ENCODE measurements at regions not wholly inside any gene's neighbourhood (a gene's known extent, or its start where the extent isn't known, plus 50 kb on each side); places are given as distances from the start of the nearest gene placed in this dataset.
"Not testable (repeated sequence)": the region's sequence is repeated elsewhere in the genome, so short reads cannot be mapped to it uniquely, and the experiment has no call there.

GRCh38 chr7:153066711-153067110 is 307.2 kb downstream of the ACTR3B start:
- FAIRE-seq = no peak
- no peak for DNase-seq (ENCODE audit: insufficient read length, low spot score)

- FAIRE-seq = no peak
- DNase-seq (ENCODE audit: insufficient read length, low spot score) = no peak
Observed at GRCh38 chr7:153070141-153070540, 310.6 kb downstream of the ACTR3B start.

GRCh38 chr7:153072806-153073205 is 313.3 kb downstream of the ACTR3B start:
- FAIRE-seq (no peak), DNase-seq (ENCODE audit: insufficient read length, low spot score) (no peak)

GRCh38 chr7:153076289-153076688 is 316.7 kb downstream of the ACTR3B start:
- not testable (repeated sequence) for FAIRE-seq; DNase-seq (ENCODE audit: insufficient read length, low spot score)

- DNase-seq (ENCODE audit: insufficient read length, low spot score) (no peak), FAIRE-seq (no peak)
Observed at GRCh38 chr7:153081496-153081895, 321.9 kb downstream of the ACTR3B start.

- DNase-seq (ENCODE audit: insufficient read length, low spot score) (no peak), FAIRE-seq (no peak)
Observed at GRCh38 chr7:153084278-153084677, 324.7 kb downstream of the ACTR3B start.

- no peak for DNase-seq (ENCODE audit: insufficient read length, low spot score)
- no peak for FAIRE-seq
Observed at GRCh38 chr7:153087498-153087897, 327.9 kb downstream of the ACTR3B start.

GRCh38 chr7:153088601-153089000 is 329.0 kb downstream of the ACTR3B start:
- no peak for DNase-seq (ENCODE audit: insufficient read length, low spot score)
- no peak for FAIRE-seq

- FAIRE-seq = no peak
- DNase-seq (ENCODE audit: insufficient read length, low spot score) = no peak
Observed at GRCh38 chr7:153090209-153090608, 330.7 kb downstream of the ACTR3B start.

- no peak for FAIRE-seq
- no peak for DNase-seq (ENCODE audit: insufficient read length, low spot score)
Observed at GRCh38 chr7:153090764-153091163, 331.2 kb downstream of the ACTR3B start.

- no peak for DNase-seq (ENCODE audit: insufficient read length, low spot score)
- FAIRE-seq = no peak
Observed at GRCh38 chr7:153091477-153091876, 331.9 kb downstream of the ACTR3B start.

GRCh38 chr7:153097511-153098201 is 338.1 kb downstream of the ACTR3B start:
- DNase-seq (ENCODE audit: insufficient read length, low spot score) (no peak), FAIRE-seq (no peak)

GRCh38 chr7:153099235-153099634 is 339.7 kb downstream of the ACTR3B start:
- DNase-seq (ENCODE audit: insufficient read length, low spot score) = no peak
- no peak for FAIRE-seq

GRCh38 chr7:153100691-153101237 is 341.2 kb downstream of the ACTR3B start:
- no peak for FAIRE-seq
- no peak for DNase-seq (ENCODE audit: insufficient read length, low spot score)

- no peak for FAIRE-seq
- DNase-seq (ENCODE audit: insufficient read length, low spot score) = no peak
Observed at GRCh38 chr7:153103202-153103601, 343.6 kb downstream of the ACTR3B start.

- DNase-seq (ENCODE audit: insufficient read length, low spot score) = no peak
- FAIRE-seq = no peak
Observed at GRCh38 chr7:153107826-153108225, 348.3 kb downstream of the ACTR3B start.

GRCh38 chr7:153109566-153109965 is 350.0 kb downstream of the ACTR3B start:
- FAIRE-seq (no peak), DNase-seq (ENCODE audit: insufficient read length, low spot score) (no peak)

GRCh38 chr7:153110606-153111005 is 351.1 kb downstream of the ACTR3B start:
- DNase-seq (ENCODE audit: insufficient read length, low spot score) (no peak), FAIRE-seq (no peak)

- DNase-seq (ENCODE audit: insufficient read length, low spot score); FAIRE-seq: not testable (repeated sequence)
Observed at GRCh38 chr7:153122255-153122654, 362.7 kb downstream of the ACTR3B start.

- FAIRE-seq (no peak), DNase-seq (ENCODE audit: insufficient read length, low spot score) (no peak)
Observed at GRCh38 chr7:153130052-153130451, 370.5 kb downstream of the ACTR3B start.

- no peak for FAIRE-seq
Observed at GRCh38 chr7:153151766-153152165, 392.2 kb downstream of the ACTR3B start.

GRCh38 chr7:153152801-153153422 is 393.4 kb downstream of the ACTR3B start:
- no peak for DNase-seq (ENCODE audit: insufficient read length, low spot score)
- no peak for FAIRE-seq

More at GRCh38 chr7:153151766-153152165, 392.2 kb downstream of the ACTR3B start:
- no peak for DNase-seq (ENCODE audit: insufficient read length, low spot score)
